NOMO-1 treated with dmso at 0.1 percent for 144 hours (cell line): ENCODE measurements at regions not wholly inside any gene's neighbourhood (a gene's known extent, or its start where the extent isn't known, plus 50 kb on each side); places are given as distances from the start of the nearest gene placed in this dataset.
"Not testable (repeated sequence)": the region's sequence is repeated elsewhere in the genome, so short reads cannot be mapped to it uniquely, and the experiment has no call there.

Experiments used
- DNase-seq: peaks from one replicate; lab custom pipeline; 2025; ENCODE audit not compliant: unreplicated experiment; lab: John Stamatoyannopoulos, UW

- no peak for DNase-seq
Observed at GRCh38 chr18:35770376-35771014, 189.0 kb downstream of the GALNT1 start.

DNA sequence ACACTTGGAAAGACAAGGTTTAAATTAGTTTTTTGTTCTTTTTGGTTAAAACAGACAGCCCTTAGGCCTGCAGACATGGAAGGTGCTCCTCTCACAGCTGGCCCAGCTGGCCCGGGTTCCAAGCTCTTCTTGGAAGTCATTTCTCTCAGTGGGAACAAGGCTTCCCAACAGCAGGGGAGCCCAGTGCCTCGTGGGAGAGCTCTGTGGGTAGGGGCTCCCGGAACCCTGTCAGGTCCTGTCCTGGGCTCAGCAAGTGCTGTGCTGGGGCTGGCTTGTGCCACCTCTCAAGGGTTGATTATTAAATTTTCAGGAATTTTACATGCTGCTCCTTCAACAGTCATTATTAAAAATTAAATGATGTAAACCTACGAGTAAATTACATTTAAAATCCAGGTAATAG lies 189.6 kb downstream of the GALNT1 start:
- DNase-seq = no peak

DNA sequence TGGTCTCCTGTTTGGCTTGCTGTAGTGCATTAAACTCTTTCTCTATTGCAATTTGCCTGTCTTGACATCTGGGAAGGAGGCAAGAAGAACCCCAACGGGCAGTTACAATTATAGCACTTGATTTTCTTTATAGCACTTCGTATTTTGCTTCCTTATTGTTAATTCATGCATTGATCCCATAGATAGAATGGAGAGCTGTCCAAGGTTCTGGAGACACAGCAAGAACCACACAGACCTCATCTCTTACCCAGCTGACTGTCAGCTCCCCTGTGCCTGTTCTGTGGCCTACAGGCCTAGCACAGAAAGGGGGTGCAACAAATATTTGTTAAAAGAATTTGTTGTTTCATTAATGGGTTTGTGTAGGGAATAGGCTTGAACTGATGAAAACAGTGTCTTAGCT lies 194.3 kb downstream of the GALNT1 start:
- DNase-seq = no peak

GRCh38 chr18:35776473-35776872 lies 194.9 kb downstream of the GALNT1 start:
- no peak for DNase-seq

- no peak for DNase-seq
Observed at GRCh38 chr18:35777039-35777438, 195.4 kb upstream of the RMP24 start.

DNA sequence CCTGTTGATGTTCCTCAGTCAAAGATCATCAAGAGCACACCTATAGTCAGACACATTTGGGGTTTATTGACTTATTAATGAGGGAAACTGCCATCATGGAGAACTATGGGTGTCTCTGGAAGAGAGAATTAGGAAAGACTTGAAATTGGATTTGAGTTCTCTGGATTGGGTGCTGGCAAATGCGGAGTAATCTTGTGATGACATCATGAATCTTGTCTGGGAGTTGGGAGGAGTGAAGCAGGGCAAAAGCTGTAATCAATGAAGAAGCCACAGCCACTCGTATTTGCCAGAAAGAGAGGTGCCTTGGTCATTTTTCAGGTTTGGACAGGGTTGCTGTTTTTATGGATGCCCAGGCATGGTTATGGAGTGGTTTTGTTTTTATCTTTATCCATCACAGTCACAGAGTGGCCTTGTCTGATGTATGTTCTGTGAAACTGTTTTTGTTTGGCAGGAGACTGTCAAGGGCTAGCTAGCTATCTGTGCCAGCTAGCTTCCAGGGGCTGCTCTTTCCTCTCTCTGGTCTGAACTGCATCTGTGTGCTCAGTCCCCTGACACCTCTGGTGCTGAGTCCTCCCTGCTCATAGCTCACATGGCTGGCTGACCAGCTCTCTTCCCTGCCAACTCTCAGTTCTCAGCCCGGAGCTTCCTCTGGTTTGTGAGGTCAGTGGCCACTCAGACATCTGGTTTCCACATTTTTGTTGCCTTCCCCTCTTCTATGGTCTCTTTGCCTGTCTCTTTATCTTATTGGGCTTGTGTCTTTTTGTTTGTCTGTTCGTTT lies 193.4 kb upstream of the RMP24 start:
- no peak for DNase-seq

GRCh38 chr18:35780937-35781336 lies 191.5 kb upstream of the RMP24 start:
- no peak for DNase-seq

GRCh38 chr18:35782926-35783325 lies 189.6 kb upstream of the RMP24 start:
- DNase-seq = no peak

DNA sequence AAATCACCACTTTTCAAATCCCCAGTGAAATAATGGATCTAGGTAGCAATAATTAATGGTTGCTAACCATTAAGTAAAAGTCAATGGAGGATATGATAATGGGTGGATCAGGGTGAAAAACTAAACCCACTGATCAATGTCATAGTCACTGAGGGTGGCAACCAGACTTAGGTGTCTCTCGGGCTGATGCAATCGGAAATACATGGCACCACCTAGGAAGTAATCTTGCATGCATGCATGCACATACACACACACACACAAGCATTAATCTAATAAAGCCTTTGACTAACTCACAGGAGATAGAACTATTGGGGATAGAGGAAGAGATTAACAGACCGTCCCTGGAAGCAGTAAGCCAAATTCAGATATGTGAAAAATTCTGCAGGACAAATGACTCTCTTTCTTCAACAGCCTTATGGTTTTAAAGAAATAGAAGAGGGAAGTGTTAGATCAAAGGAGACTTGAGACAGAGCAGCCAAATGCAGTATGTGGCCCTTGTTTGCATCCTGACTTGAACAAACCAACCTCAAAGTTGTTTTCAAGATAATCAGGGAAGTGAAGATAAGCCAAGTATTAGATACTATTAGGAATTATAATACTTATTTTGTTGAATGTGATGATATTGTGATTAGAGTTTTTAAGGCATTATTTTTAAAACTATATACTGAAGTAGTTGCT lies 186.0 kb upstream of the RMP24 start:
- DNase-seq = no peak

DNA sequence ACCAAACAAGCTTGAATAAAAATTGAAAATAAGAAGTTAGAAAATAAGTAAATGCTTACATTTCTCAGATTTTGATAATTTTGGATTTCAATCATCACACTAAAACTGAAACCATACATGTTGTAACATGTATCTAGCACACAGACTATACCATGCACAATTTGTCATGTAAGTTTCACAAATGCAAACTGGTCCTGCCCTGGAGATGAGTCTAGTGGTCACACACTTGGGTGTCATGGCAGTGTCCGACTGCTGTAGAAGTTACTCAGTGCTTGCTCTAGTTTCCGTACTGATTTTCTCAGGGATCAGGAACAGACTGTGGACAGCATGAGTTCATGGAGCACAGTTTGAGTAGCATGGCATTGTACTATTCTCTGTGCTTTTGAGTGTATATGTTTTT lies 182.9 kb upstream of the RMP24 start:
- no peak for DNase-seq

DNA sequence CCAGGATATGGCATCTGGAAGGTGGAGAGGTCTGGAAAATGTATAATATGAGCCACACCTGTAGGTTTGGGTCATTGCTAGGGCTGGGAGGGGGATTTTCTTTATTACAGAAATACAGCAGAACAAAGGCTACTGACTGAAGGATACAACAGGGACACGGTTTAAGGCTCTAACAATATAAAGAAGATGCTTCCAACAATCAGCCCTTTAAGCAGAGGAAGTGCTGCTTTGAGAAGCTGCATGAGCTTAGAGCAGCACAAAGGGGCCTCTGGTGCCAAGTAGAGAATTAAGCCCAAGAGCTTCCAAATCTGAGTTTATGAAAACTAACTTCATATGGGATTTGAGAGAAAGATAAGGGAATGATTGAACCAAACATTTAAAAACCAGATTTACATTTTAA lies 174.5 kb upstream of the RMP24 start:
- DNase-seq = no peak

GRCh38 chr18:35803551-35803950 lies 168.9 kb upstream of the RMP24 start:
- DNase-seq = no peak

GRCh38 chr18:35804377-35804776 lies 168.1 kb upstream of the RMP24 start:
- no peak for DNase-seq

GRCh38 chr18:35807811-35808335 lies 164.6 kb upstream of the RMP24 start:
- no peak for DNase-seq

GRCh38 chr18:35808796-35809195 lies 163.7 kb upstream of the RMP24 start:
- peak; percentile 64 for DNase-seq

GRCh38 chr18:35810520-35810919 lies 162.0 kb upstream of the RMP24 start:
- peak; percentile 28 for DNase-seq

- peak; percentile 57 for DNase-seq
Observed at GRCh38 chr18:35811896-35812295, 160.6 kb upstream of the RMP24 start.

GRCh38 chr18:35815011-35815410 lies 157.5 kb upstream of the RMP24 start:
- not testable (repeated sequence) for DNase-seq

DNA sequence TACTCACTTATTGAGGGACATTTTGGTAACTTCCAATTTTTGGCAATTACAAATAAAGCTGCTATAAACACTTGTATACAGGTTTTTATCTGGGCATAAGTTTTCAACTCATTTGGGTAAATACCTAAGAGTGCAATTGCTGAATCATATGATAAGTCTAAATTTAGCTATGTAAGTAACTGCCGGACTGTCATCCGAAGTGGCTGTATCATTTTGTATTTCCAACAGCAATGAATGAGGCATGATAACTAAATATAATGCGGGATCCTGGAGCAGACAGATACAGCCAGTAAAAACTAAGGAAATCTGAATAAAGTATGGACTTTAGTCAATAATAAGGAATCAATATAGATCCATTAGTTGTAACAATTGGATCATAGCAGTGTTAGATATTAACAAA lies 156.5 kb upstream of the RMP24 start:
- no peak for DNase-seq

DNA sequence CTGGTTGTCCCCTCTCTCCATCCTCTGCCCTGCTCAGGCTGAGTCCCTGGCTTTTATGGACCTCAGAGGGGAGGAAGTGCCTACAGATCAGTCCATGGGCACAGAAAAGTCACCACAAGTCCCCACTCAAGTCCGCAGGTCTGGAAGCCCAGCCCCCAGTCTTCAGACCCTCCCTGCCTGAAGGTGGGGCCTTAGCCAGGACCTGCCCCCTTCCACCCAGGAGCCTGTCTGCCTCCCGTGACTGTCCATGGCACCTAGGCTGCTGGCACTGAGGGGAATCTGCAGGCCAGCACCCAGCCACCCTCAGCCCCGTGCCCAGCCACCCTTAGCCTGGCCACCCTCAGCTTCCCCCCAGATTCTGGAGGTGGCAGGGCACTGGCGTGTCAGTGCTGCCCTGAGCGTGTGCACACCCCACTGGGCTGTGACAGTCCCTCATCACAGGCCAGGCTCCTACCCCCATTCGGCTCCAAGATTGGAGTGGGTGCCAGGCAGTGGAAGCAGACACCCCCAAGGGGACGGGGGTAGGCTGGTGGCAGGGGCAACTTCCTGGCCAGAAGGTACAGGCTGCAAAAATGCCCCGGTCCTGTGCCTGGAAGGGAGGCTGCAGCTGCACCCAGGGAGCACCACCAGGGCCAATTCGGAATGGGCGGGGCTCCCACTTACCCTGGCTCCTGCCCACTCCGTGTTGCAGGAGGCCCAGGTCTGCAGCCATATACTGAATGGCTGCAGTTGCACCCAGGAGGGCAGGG lies 154.7 kb upstream of the RMP24 start:
- DNase-seq = no peak

- no peak for DNase-seq
Observed at GRCh38 chr18:35818353-35818667, 154.2 kb upstream of the RMP24 start.
